ENCODE measurements at regions not wholly inside any gene's neighbourhood (a gene's known extent, or its start where the extent isn't known, plus 50 kb on each side); places are given as distances from the start of the nearest gene placed in this dataset.

DNA sequence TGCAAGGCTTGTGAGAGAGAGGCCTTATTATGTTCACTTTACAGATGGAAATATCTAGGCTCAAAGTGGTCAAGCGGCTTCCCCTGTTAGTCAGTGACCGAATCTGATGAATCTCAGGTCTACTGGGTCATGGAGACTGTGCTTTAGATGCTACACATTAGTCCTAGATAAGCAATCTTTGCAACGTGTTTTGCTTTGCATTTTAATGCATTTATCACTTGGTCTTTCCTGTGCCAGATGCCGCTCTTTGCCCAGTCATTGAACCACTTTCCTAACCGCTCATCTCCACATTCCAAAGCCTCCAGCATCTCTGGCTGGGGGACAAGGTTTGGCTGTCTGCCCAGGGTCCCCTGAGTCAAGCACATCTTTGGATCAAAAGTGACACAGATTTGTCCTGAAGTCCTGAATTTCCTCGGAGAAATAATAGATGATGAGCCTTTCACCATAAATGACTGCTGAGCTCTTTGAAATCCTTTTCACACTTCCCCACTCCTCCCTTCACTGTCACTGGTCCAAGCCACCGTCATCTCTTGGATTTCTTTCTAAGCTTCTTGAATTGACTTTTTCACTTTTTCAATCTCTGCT lies 96.0 kb upstream of the USP24 start:
- TF ChIP-seq POLR2AphosphoS5 (IDR thresholded peaks at IDR 0.05) (no peak), EP300 (IDR thresholded peaks at IDR 0.05) (no peak), POLR2A (IDR thresholded peaks at IDR 0.05; ENCODE audit: low read depth) (no peak)
- TF ChIP-seq, protein P1, sequence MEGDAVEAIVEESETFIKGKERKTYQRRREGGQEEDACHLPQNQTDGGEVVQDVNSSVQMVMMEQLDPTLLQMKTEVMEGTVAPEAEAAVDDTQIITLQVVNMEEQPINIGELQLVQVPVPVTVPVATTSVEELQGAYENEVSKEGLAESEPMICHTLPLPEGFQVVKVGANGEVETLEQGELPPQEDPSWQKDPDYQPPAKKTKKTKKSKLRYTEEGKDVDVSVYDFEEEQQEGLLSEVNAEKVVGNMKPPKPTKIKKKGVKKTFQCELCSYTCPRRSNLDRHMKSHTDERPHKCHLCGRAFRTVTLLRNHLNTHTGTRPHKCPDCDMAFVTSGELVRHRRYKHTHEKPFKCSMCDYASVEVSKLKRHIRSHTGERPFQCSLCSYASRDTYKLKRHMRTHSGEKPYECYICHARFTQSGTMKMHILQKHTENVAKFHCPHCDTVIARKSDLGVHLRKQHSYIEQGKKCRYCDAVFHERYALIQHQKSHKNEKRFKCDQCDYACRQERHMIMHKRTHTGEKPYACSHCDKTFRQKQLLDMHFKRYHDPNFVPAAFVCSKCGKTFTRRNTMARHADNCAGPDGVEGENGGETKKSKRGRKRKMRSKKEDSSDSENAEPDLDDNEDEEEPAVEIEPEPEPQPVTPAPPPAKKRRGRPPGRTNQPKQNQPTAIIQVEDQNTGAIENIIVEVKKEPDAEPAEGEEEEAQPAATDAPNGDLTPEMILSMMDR (IDR thresholded peaks at IDR 0.05): no peak
